ENCODE measurements at regions not wholly inside any gene's neighbourhood (a gene's known extent, or its start where the extent isn't known, plus 50 kb on each side); places are given as distances from the start of the nearest gene placed in this dataset.

DNA sequence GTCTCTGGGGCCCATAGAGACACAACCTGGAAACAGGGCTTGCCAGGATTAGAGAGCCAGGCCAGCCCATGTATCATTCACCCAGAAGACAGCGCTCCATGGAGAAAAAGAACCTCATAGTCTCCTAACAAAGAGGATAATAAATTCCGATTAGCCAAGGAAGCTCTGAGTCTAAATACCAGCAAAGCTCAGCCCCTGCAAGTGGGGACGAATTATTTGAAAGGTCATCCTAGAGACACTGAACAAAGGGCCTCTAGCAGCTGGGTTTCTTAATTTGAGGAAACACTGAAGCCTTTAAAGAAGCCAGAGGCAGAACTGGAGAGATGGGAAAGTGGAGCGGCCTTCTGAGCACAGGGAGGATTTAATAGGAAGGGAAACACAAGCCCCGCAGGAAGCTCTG lies 287.1 kb upstream of the ZNF462 start:
- CTCF ChIA-PET: no interaction called here
- TF ChIP-seq CTCF (IDR thresholded peaks at IDR 0.05; ENCODE audit: insufficient read depth, low read length, missing control alignments): no peak
- no peak for DNase-seq (ENCODE audit: low read depth, low spot score)
- H3K4me3 ChIP-seq (ENCODE audit: low read depth, low read length): no peak overlapping the region
- POLR2A ChIA-PET: no interaction called here

GRCh38 chr9:106576232-106576760 lies 286.7 kb upstream of the ZNF462 start:
- ChIA-PET CTCF (no interaction called here), POLR2A (no interaction called here)
- TF ChIP-seq CTCF (IDR thresholded peaks at IDR 0.05; ENCODE audit: insufficient read depth, low read length, missing control alignments): no peak
- no peak for DNase-seq (ENCODE audit: low read depth, low spot score)
- H3K4me3 ChIP-seq (ENCODE audit: low read depth, low read length): no peak overlapping the region

- CTCF ChIA-PET: no interaction called here
- DNase-seq (ENCODE audit: low read depth, low spot score): no peak
- POLR2A ChIA-PET: no interaction called here
- TF ChIP-seq CTCF (IDR thresholded peaks at IDR 0.05; ENCODE audit: insufficient read depth, low read length, missing control alignments): no peak
- no peak overlapping the region for H3K4me3 ChIP-seq (ENCODE audit: low read depth, low read length)
Measured at GRCh38 chr9:106577121-106577520, 285.8 kb upstream of the ZNF462 start.

- no peak overlapping the region for H3K4me3 ChIP-seq (ENCODE audit: low read depth, low read length)
- CTCF ChIA-PET: interaction anchor here (1.3 kb wide), 1 partner anchor 13 kb away, joined by 4 read pairs; no protein-coding TSS in a partner anchor
- POLR2A ChIA-PET: no interaction called here
- TF ChIP-seq CTCF (IDR thresholded peaks at IDR 0.05; ENCODE audit: insufficient read depth, low read length, missing control alignments): no peak
- DNase-seq (ENCODE audit: low read depth, low spot score): no peak
Measured at GRCh38 chr9:106580546-106580945, 282.4 kb upstream of the ZNF462 start.

- DNase-seq (ENCODE audit: low read depth, low spot score): no peak
- TF ChIP-seq CTCF (IDR thresholded peaks at IDR 0.05; ENCODE audit: insufficient read depth, low read length, missing control alignments): no peak
- ChIA-PET CTCF (no interaction called here), POLR2A (no interaction called here)
- no peak overlapping the region for H3K4me3 ChIP-seq (ENCODE audit: low read depth, low read length)
Measured at GRCh38 chr9:106581973-106582372, 281.0 kb upstream of the ZNF462 start.

DNA sequence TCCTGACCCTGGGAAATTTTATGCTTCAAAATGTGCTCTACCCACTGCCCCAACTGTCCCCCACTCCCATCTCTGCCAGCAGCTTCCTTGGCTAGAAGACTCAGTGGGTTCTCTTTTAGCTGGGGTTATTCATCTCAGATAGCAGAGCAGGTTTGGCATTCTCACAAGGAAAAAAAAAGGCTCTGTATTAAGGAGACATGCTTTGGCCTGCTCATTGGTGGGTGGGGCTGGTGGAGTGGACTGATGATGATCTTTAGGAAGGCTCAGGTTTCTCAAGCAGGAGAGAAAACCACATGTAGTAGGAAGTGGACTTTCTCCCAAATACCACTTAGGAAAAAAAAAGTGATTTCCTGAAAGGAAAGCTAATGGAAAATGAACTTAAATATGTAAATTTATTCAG lies 279.2 kb upstream of the ZNF462 start:
- CTCF ChIA-PET: no interaction called here
- no peak for DNase-seq (ENCODE audit: low read depth, low spot score)
- TF ChIP-seq CTCF (IDR thresholded peaks at IDR 0.05; ENCODE audit: insufficient read depth, low read length, missing control alignments): no peak
- no peak overlapping the region for H3K4me3 ChIP-seq (ENCODE audit: low read depth, low read length)
- POLR2A ChIA-PET: no interaction called here
